Thyroid gland (tissue), 4 donors: ENCODE measurements at regions not wholly inside any gene's neighbourhood (a gene's known extent, or its start where the extent isn't known, plus 50 kb on each side); places are given as distances from the start of the nearest gene placed in this dataset.

ENCODE experiments used
- CTCF ChIP-seq, 6 experiments: fragments of 200-600 bp in 3 of 6; fragments of 450-650 bp in 3 of 6; sonication (generic) in 3 of 6; IDR thresholded peaks; one replicate each; pipeline ENCODE4 v1.5.1; 2016 to 2019; ENCODE audit warnings: antibody characterized with exemption in 6 of 6, mild to moderate bottlenecking in 2 of 6, inconsistent platforms in 1 of 6, moderate library complexity in 1 of 6
- POLR2A ChIP-seq, 2 donors: fragments of 450-650 bp; IDR thresholded peaks; one replicate each; pipeline ENCODE4 v1.6.1; 2017; ENCODE audit warnings: antibody characterized with exemption in 2 of 2, mild to moderate bottlenecking in 2 of 2, moderate library complexity in 1 of 2

DNA sequence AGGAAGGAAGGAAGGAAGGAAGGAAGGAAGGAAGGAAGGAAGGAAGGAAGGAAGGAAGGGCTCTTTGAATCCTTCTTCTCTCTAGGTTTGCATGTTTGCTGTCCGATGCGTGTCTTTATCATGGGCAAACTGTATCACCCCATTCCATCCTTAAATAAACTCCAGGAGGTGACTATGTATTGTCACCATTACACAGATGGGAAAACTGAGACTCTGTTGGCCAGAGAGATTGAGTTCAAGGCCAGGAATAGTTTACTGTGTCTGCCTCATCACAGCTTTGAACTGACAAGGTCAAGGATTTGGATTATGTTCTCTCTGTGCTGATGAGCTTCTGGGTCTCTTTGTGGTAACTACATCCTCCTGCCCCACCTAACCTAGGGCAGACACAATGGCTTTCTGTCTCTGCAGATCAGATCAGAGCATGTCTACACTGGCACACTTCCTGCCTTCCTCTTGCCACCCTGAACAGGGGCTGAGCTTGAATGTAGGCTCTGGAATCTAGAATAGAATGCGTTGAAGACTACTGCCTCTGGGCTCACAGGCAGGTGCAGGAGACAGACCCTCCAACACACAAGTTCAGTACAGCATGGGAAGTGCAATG is 78.9 kb upstream of the MAP1LC3B2 start:
- TF ChIP-seq CTCF (IDR thresholded peaks at IDR 0.05) (no peak), POLR2A (IDR thresholded peaks at IDR 0.05) (no peak)
